ENCODE measurements at regions not wholly inside any gene's neighbourhood (a gene's known extent, or its start where the extent isn't known, plus 50 kb on each side); places are given as distances from the start of the nearest gene placed in this dataset.
"Not testable (repeated sequence)": the region's sequence is repeated elsewhere in the genome, so short reads cannot be mapped to it uniquely, and the experiment has no call there.

DNA sequence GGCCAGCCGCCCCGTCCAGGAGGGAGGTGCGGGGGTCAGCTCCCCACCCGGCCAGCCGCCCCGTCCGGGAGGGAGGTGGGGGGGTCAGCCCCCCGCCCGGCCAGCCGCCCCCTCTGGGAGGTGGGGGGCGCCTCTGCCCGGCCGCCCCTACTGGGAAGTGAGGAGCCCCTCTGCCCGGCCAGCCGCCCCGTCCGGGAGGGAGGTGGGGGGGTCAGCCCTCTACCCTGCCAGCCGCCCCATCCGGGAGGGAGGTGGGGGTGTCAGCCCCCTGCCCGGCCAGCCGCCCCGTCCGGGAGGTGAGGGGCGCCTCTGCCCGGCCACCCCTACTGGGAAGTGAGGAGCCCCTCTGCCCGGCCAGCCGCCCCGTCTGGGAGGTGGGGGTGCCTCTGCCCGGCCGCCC, 61.5 kb upstream of the LMCD1 start:
- DNase-seq, result not testable (repeated sequence)

DNA sequence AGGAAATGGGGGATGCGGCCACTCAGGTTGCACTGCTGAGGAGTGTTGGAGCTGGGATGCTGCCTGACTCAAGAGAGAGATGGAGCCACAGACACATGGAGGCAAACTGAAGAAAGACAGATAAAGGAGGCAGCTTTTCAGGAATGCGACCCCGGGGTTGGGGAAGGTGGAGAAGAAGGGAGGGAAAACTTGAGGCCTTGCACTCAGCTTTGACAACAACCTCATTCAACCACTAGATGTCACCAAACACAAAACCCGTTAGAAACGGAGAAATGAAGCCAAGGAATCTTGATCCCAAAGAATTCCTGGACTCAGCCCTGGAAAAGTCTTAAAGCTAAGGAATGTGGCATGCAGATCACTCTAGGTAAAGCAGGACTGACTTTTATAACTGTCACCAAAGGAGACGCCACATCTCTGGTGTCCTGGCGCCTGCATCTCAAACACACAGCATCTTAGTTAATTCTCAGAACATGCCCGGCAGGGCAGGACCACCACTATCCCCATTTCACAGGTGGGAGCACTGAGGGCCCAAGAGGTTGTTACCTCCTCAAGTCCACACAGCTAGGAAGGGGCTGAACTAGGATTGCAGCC, 59.6 kb upstream of the LMCD1 start:
- DNase-seq, result no peak

DNA sequence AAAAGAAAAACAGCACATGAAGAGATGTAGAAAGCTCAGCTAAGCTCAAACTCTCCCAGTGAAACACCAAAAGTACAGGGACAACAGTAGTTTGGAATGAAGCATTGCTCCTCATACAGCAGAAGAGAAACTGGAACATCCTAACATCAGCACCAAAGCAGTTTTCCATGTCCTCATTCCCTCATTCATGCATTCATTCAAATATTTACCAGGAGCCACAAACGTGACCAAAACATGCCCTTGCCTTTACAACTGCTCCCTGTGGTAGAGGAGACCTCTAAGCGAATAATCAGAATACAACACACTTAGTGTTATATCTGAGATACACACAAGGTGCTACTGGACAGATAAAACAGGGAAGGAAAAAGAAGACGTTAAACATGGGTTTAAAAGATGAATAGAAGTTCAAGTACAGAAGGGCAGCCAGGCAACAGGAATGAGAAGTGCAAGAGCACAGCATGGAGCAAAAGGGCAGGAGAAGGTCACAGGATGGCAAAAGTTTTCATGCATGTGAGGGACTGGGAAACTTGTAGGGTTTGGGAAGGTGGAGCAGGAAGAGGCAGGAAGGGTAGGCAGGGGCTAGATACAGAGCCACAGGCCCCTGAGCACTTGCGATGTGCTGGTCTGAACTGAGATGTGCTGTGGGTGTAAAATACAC, 58.5 kb upstream of the LMCD1 start:
- no peak for DNase-seq

DNA sequence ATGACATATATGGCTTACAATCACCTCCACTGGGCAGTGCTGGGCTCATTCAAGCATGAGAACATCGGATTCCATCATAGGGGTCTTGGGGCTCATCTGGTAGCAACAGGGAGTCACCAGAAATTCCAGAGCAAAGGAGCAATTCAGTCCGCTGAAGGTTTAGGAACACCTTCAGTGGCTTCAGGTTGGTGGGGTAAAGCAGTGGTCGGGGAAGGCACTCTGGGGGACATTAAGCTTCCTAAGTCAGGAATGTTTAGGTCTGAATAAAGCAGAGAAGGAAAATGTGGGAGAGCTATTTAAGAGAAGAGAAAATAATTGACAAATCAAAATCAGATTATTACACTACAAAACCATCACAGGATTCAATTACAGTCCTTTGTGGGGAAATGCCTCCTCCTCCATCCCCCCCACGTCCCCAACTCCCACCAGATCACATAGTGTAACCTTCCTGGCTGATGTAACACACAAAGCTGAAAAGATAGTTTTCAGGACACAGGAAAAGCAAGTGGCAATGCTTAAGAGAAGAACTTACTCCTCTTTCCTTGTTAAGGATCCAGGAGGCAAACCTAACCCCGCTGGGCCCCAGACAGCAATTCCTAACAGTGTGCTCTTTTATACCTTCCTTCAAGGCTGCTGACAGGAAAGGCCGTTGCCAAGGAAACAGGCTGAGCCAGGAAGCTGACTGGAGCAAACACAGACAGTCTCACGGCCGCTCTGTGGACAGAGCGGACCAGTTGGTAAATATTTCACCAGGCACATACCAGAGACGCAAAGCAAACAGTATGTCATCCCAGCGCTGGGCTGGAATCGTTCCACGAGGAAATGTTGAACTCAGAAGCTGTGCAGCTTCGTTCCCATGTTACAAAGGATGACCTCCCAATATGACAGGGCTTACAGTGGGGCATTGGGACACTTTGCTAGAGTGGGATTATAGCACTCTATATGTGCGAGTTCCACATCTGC, 57.5 kb upstream of the LMCD1 start:
- DNase-seq, result no peak

DNA sequence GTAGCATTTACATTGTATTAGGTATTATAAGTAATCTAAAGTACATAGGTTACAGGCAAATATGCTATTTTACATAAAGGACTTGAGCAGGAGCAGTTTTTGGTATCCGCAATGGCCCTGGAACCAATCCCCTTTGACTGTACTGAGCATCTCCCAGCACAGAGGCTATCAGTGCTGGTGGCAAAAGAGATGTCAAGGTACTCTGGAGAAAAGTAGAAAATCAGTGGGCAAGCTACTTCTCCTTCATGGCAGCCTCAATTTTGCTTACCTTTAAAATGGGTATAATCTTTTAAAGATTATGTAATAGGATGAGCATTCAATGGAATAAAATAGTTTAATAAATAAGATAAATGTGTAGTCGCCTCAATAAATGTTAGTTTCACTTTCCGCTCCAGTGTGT, 56.7 kb upstream of the LMCD1 start:
- DNase-seq, result no peak

DNA sequence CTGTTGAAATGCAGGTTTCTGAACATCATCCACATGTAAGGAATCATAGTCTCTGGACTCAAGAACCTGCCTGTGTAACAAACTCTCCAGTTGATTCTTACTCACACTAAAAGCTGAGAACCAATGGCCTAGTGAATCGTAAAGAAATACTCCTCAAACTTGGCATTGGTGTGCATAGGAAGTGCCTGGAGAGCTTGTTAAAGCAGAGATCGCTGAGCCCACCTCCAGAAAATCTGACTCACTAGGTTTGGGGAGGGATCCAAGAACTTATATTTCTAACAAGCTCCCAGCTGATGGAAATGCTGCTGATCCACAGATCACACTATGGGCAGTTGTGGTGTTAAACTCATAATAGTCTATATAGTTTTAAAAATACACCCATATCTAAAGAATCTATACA, 55.8 kb upstream of the LMCD1 start:
- DNase-seq, result no peak

DNA sequence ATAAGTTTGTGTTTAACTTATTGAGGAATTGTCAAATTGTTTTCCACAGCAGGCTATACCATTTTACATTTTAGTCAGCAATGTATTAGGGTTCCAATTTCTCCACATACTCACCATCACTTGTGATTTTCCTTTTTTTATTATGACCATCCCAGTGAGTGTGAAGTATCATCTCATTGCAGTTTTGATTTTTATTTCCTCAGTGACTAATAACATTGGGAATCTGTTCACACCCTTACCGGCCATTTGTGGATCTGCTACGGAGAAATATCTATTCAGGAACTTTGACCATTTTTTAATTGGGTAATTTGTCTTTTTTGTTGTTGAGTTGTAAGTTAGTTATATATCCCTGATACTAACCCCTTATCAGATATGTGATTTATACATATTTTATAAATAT, 54.8 kb upstream of the LMCD1 start:
- no peak for DNase-seq

DNA sequence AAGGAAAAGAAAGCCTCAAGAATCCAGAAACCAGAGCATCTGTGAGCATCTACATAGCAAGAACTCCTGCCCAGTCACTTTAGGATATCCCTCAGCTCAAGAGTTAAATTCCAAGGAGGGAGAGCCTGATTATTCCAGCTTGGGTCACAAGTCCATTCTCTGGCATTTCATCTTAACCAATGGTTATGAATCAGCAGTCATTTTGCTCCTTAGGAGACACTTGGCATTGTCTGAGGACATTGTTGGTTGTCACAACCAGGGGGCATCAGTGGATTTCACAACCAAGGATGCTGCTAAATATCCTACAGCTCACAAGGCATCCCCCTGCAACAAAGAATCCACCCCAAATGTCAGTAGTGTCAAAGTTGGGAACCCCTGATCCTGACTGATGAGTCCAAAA, 51.0 kb upstream of the LMCD1 start:
- DNase-seq, result no peak

DNA sequence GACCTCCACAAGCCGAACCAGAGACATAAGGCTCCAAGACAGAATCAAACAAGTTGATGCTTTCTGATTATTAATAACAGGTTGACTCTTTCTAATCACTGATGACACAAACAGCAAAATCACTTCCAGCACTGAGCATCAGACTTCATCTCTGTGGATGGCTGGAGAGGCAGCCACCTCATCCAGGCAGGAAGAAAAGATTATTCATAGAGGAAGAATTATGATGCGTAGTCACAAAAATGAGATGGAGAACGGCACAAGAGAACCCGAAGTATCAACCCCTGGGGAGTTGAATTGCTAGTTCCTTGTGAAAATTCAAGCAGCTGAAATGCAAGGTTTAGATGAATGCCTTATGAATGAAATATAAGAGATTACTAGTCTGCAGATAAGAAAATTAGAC, 49.9 kb upstream of the LMCD1 start:
- no peak for DNase-seq

Measured in CD4-positive, alpha-beta T cell treated with Interleukin-4 for 1 hour (primary cell).